ENCODE measurements at regions not wholly inside any gene's neighbourhood (a gene's known extent, or its start where the extent isn't known, plus 50 kb on each side); places are given as distances from the start of the nearest gene placed in this dataset.

- Mint-ChIP-seq H3K27ac (ENCODE audit: unreplicated experiment) (no peak overlapping the region), H3K4me1 (ENCODE audit: unreplicated experiment) (peaks cover 4% of the 10 kb centered on the region), H3K9me3 (ENCODE audit: unreplicated experiment) (peaks cover 8% of the 10 kb centered on the region), H3K36me3 (ENCODE audit: low read depth, unreplicated experiment) (peaks cover 4% of the 10 kb centered on the region), H3K4me3 (ENCODE audit: unreplicated experiment) (no peak overlapping the region), H3K27me3 (ENCODE audit: unreplicated experiment) (no peaks in the 10 kb centered on the region)
- no peak for TF ChIP-seq CTCF (IDR thresholded peaks at IDR 0.05; ENCODE audit: unreplicated experiment)
- no peak for DNase-seq (ENCODE audit: low spot score)
Measured at GRCh38 chr16:26668026-26668425, 398.7 kb upstream of the C16orf82 start.

- H3K36me3 Mint-ChIP-seq (ENCODE audit: low read depth, unreplicated experiment) = peaks cover 11% of the 10 kb centered on the region
- no peak for TF ChIP-seq CTCF (IDR thresholded peaks at IDR 0.05; ENCODE audit: unreplicated experiment)
- no peaks in the 10 kb centered on the region for H3K4me1 Mint-ChIP-seq (ENCODE audit: unreplicated experiment)
- no peak for DNase-seq (ENCODE audit: low spot score)
- no peak overlapping the region for H3K4me3 Mint-ChIP-seq (ENCODE audit: unreplicated experiment)
- no peak overlapping the region for H3K27ac Mint-ChIP-seq (ENCODE audit: unreplicated experiment)
- peaks cover 8% of the 10 kb centered on the region for H3K9me3 Mint-ChIP-seq (ENCODE audit: unreplicated experiment)
- H3K27me3 Mint-ChIP-seq (ENCODE audit: unreplicated experiment) = no peaks in the 10 kb centered on the region
Measured at GRCh38 chr16:26672206-26672605, 394.5 kb upstream of the C16orf82 start.

GRCh38 chr16:26673011-26673410, 393.7 kb upstream of the C16orf82 start:
- Mint-ChIP-seq H3K27me3 (ENCODE audit: unreplicated experiment) (no peaks in the 10 kb centered on the region), H3K4me1 (ENCODE audit: unreplicated experiment) (no peaks in the 10 kb centered on the region), H3K4me3 (ENCODE audit: unreplicated experiment) (no peak overlapping the region), H3K9me3 (ENCODE audit: unreplicated experiment) (peaks cover 8% of the 10 kb centered on the region), H3K36me3 (ENCODE audit: low read depth, unreplicated experiment) (peaks cover 11% of the 10 kb centered on the region), H3K27ac (ENCODE audit: unreplicated experiment) (no peak overlapping the region)
- DNase-seq (ENCODE audit: low spot score) = no peak
- TF ChIP-seq CTCF (IDR thresholded peaks at IDR 0.05; ENCODE audit: unreplicated experiment) = no peak

DNA sequence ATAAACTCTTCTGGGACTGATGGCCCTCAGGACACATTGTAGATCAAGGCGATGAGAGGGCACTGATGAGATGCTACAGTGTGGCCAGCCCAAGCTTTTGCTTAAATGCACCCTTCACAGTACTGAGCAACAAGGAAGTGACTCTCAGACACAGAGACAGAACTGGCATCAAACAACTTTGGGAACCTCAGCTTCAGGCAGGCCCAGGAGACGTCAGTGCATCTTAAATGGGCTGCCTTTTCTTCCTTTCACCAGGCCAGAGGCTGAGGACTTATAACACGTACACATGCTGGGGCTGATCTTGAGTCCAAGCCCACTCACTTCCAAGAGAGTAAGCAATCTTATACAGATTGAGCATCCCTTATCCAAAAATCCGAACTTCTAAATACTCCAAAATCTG, 386.1 kb upstream of the C16orf82 start:
- no peak for TF ChIP-seq CTCF (IDR thresholded peaks at IDR 0.05; ENCODE audit: unreplicated experiment)
- H3K27ac Mint-ChIP-seq (ENCODE audit: unreplicated experiment) = no peak overlapping the region
- no peaks in the 10 kb centered on the region for H3K9me3 Mint-ChIP-seq (ENCODE audit: unreplicated experiment)

GRCh38 chr16:26688105-26688504, 378.6 kb upstream of the C16orf82 start:
- Mint-ChIP-seq H3K27ac (ENCODE audit: unreplicated experiment) (no peak overlapping the region), H3K27me3 (ENCODE audit: unreplicated experiment) (peaks cover 4% of the 10 kb centered on the region), H3K4me3 (ENCODE audit: unreplicated experiment) (no peak overlapping the region), H3K9me3 (ENCODE audit: unreplicated experiment) (peaks cover 13% of the 10 kb centered on the region), H3K36me3 (ENCODE audit: low read depth, unreplicated experiment) (peaks cover 8% of the 10 kb centered on the region), H3K4me1 (ENCODE audit: unreplicated experiment) (peaks cover 9% of the 10 kb centered on the region)
- no peak for TF ChIP-seq CTCF (IDR thresholded peaks at IDR 0.05; ENCODE audit: unreplicated experiment)
- no peak for DNase-seq (ENCODE audit: low spot score)

More for the DNA sequence above, 386.1 kb upstream of the C16orf82 start:
- H3K27me3 Mint-ChIP-seq (ENCODE audit: unreplicated experiment) = no peaks in the 10 kb centered on the region
- H3K4me3 Mint-ChIP-seq (ENCODE audit: unreplicated experiment) = no peak overlapping the region
- H3K4me1 Mint-ChIP-seq (ENCODE audit: unreplicated experiment) = no peaks in the 10 kb centered on the region
- no peaks in the 10 kb centered on the region for H3K36me3 Mint-ChIP-seq (ENCODE audit: low read depth, unreplicated experiment)
- DNase-seq (ENCODE audit: low spot score) = no peak

Measured in endothelial cell (in vitro differentiated cells).